SK-N-SH treated with all-trans-retinoic acid at 6 μM for 48 hours (cell line): ENCODE measurements at regions not wholly inside any gene's neighbourhood (a gene's known extent, or its start where the extent isn't known, plus 50 kb on each side); places are given as distances from the start of the nearest gene placed in this dataset.

Experiments
- ATAC-seq: fragments of 200-7000 bp; cut with Tn5 transposase; 3 replicates; pipeline ENCODE4 v1.9.1; 2020; ENCODE audit warnings: mild to moderate bottlenecking, moderate library complexity
- CREB5 ChIP-seq: fragments of 250-450 bp; sonication (Bioruptor Pico); IDR thresholded peaks from 2 replicates; pipeline ENCODE4 v1.5.1; 2020; ENCODE audit warnings: low read depth, mild to moderate bottlenecking, moderate library complexity
- CSRNP3 ChIP-seq: fragments of 250-450 bp; sonication (Bioruptor Pico); IDR thresholded peaks from 2 replicates; pipeline ENCODE4 v1.5.1; 2021; ENCODE audit warnings: mild to moderate bottlenecking, moderate library complexity
- OSR1 ChIP-seq: fragments of 250-450 bp; sonication (Bioruptor Pico); IDR thresholded peaks from 2 replicates; pipeline ENCODE4 v1.8.0; 2022; ENCODE audit warnings: moderate library complexity, mild to moderate bottlenecking, inconsistent platforms
- PATZ1 ChIP-seq: fragments of 250-450 bp; sonication (Bioruptor Pico); IDR thresholded peaks from 2 replicates; pipeline ENCODE4 v1.8.0; 2020; ENCODE audit warnings: mild to moderate bottlenecking, moderate library complexity, borderline replicate concordance
- PPARA ChIP-seq: fragments of 250-450 bp; sonication (Bioruptor Pico); IDR thresholded peaks from 2 replicates; pipeline ENCODE4 v1.5.0; 2020; ENCODE audit warnings: mild to moderate bottlenecking, borderline replicate concordance
- RARB ChIP-seq: fragments of 250-450 bp; sonication (Bioruptor Pico); IDR thresholded peaks from 2 replicates; pipeline ENCODE4 v1.8.0; 2021; ENCODE audit warnings: mild to moderate bottlenecking, moderate library complexity
- SNAI2 ChIP-seq: fragments of 250-450 bp; sonication (Bioruptor Pico); IDR thresholded peaks from 2 replicates; pipeline ENCODE4 v1.5.0; 2020; ENCODE audit warnings: mild to moderate bottlenecking, moderate library complexity
- TCF4 ChIP-seq: fragments of 250-450 bp; sonication (Bioruptor Pico); IDR thresholded peaks from 2 replicates; pipeline ENCODE4 v1.8.0; 2021; ENCODE audit warnings: mild to moderate bottlenecking, moderate library complexity, borderline replicate concordance
- TOX ChIP-seq: fragments of 250-450 bp; sonication (Bioruptor Pico); IDR thresholded peaks from 2 replicates; pipeline ENCODE4 v1.8.0; 2021; ENCODE audit warnings: mild to moderate bottlenecking, moderate library complexity, borderline replicate concordance
- TSHZ2 ChIP-seq: fragments of 250-450 bp; sonication (Bioruptor Pico); IDR thresholded peaks from 2 replicates; pipeline ENCODE4 v1.5.0; 2020; ENCODE audit warnings: mild to moderate bottlenecking, moderate library complexity
- ZFP3 ChIP-seq: fragments of 250-450 bp; sonication (Bioruptor Pico); IDR thresholded peaks from 2 replicates; pipeline ENCODE4 v1.5.0; 2020; ENCODE audit warnings: mild to moderate bottlenecking, moderate library complexity
- ZNF70 ChIP-seq: fragments of 450-650 bp; formaldehyde crosslinking; IDR thresholded peaks from 2 replicates; pipeline ENCODE4 v1.5.0; 2020; ENCODE audit warnings: mild to moderate bottlenecking, moderate library complexity

GRCh38 chr17:83183145-83183948, 103.9 kb downstream of the METRNL start:
- ATAC-seq: no peak
- TF ChIP-seq TOX (CRISPR knock-in tag): no peak
- no peak for TF ChIP-seq SNAI2 (CRISPR knock-in tag)
- no peak for TF ChIP-seq ZFP3 (CRISPR knock-in tag)
- TF ChIP-seq CREB5: no peak
- no peak for TF ChIP-seq RARB
- TF ChIP-seq PPARA (CRISPR knock-in tag): no peak

- TF ChIP-seq CSRNP3 (CRISPR knock-in tag) (no peak), ZNF70 (CRISPR knock-in tag) (no peak), PATZ1 (no peak), RARB (no peak)
- ATAC-seq: no peak
Measured at GRCh38 chr17:83183951-83184506, 104.6 kb downstream of the METRNL start.

- no peak for ATAC-seq
- TF ChIP-seq PATZ1: no peak
- no peak for TF ChIP-seq OSR1 (CRISPR knock-in tag)
Measured at GRCh38 chr17:83185023-83186002, 105.9 kb downstream of the METRNL start.

GRCh38 chr17:83186226-83186625, 106.8 kb downstream of the METRNL start:
- TF ChIP-seq TCF4 (CRISPR knock-in tag): no peak
- no peak for ATAC-seq

- TF ChIP-seq TOX (CRISPR knock-in tag) (no peak), TSHZ2 (CRISPR knock-in tag) (no peak)
- no peak for ATAC-seq
Measured at GRCh38 chr17:83186751-83187421, 107.5 kb downstream of the METRNL start.
